HG03175 (cell line): ENCODE measurements at regions not wholly inside any gene's neighbourhood (a gene's known extent, or its start where the extent isn't known, plus 50 kb on each side); places are given as distances from the start of the nearest gene placed in this dataset.
"Not testable (repeated sequence)": the region's sequence is repeated elsewhere in the genome, so short reads cannot be mapped to it uniquely, and the experiment has no call there.

Experiments used
- ATAC-seq: cut with Tn5 transposase; IDR thresholded peaks from one replicate; pipeline ENCODE4 v1.9.1; 2021; ENCODE audit warnings: mild to moderate bottlenecking, moderate library complexity; ENCODE audit not compliant: unreplicated experiment

GRCh38 chr7:67608806-67609205, 612.2 kb downstream of the TYW1 start:
- ATAC-seq: no peak

GRCh38 chr7:67610897-67611296, 614.3 kb downstream of the TYW1 start:
- ATAC-seq: no peak

- ATAC-seq: no peak
These were observed 618.2 kb downstream of the TYW1 start for GRCh38 chr7:67614843-67615242.

DNA sequence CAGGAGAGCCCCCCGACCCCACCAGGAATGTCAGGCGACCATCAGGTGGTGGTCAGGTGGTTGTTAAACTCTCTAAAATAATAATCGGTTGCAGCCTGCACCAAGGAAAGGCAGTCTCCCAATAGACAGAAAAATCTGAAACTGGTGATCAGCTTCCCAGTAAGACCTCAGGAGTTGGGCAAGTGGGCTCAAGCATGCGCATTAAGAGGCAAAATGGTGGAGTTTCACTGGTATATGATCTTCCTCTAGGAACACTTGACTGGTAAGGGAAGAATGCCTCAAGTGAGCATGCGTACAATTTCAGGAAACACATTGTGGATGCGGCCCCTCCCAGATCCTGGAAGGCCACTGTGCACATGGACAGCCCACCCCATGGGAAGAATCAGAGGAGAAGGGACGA, 619.9 kb downstream of the TYW1 start:
- ATAC-seq: no peak

- no peak for ATAC-seq
These were observed 622.0 kb downstream of the TYW1 start for GRCh38 chr7:67618556-67619162.

DNA sequence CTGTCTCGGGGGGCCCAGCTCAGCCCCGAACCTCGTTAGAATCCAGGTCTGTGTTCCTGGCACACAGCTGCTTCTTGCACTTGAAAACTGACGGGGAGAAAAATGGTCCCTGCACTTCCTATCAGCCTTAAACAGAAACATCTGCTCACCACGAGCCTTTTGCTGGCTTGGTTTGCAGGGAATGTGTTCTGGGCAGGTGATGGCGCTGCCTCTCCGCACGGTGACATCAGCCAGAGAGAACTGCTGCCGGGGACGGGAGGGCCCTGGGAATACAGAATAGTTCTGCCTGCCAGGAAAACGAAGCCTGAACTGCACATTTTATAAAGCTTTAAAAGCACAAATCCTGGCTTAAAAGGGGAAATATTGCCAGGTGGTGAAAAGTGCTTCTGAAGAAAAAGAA, 622.5 kb downstream of the TYW1 start:
- ATAC-seq: no peak

GRCh38 chr7:67620216-67620933, 623.7 kb downstream of the TYW1 start:
- ATAC-seq: no peak

DNA sequence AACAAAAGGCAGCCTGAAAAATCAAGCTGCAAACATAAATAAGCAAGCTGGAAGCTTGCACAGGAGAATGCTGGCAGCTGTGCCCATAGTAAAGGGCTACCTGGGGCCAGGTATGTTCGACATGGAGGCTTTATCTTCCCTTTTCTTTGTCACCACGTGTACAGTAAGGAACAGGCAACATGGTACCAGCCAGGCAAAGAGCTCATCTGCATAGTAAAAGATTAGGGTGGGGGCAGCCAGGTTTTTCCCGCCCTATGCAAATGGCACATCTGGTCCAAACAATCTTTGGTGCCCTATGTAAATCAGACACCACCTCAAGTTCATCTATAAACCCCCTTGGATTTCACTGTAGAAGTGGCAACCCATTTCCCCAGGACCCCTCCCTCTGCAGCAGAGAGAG, 625.1 kb downstream of the TYW1 start:
- ATAC-seq: no peak

DNA sequence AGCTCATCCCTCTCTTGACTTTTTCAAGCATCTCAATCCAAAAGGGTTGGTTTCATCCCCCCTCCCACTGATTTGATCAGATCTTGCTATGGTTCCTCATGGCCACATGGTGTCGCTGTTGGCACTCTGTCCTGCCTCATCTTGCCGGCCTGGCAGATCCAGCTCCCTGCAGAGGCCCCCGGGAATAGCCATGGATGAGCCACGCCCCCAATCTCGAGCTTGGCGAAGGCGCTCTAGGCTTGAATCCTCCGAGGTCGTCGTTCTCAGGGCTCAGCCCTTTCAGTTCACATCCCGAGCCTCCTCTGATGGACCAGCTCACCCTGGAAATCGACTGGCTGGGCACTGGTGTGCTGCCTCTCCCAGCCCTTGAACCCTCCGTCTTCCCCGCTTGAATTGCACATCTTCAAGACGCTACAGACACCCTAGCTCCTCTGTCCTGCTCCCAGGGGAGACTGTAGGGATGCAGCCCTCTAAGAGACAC, 628.7 kb downstream of the TYW1 start:
- no peak for ATAC-seq

DNA sequence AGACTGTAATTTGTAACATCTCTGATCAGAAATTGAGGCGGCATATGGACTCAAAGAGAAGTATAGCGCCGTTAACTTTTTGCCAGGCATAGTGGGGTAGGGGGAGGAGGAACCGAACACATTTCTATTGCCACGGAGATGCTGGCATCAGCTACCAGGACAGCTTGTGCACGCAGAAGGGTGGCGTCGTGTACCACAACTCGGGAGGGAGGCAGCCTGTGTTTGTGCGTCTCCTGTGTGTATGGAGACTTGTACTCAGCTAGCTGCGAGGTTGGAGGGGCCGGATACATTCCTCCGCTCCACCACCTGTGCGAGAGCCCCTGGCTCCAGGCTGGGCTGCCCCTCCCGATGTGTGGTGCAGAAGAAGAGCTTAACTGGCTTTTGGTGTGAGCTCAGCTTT, 634.8 kb downstream of the TYW1 start:
- no peak for ATAC-seq

- ATAC-seq: no peak
These were observed 638.6 kb downstream of the TYW1 start for GRCh38 chr7:67635271-67635670.

GRCh38 chr7:67636348-67637022, 639.9 kb downstream of the TYW1 start:
- ATAC-seq: no peak

DNA sequence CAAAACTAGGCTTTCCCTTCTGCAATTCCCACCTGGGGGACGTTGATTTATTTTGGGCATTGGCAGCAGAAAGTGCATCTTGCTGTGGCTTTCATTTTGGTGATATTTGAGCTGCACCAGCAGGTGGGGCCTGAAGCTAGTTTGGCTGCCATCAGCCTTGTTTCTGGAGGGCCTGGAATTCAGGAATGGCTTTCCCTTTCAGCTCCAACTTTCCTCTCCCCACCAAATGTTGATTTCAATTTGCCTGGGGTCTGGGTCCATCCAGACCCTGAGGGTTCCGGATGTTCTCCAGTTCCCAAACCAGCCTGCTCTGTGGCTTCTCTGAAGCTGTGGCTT, 640.4 kb downstream of the TYW1 start:
- ATAC-seq: no peak

DNA sequence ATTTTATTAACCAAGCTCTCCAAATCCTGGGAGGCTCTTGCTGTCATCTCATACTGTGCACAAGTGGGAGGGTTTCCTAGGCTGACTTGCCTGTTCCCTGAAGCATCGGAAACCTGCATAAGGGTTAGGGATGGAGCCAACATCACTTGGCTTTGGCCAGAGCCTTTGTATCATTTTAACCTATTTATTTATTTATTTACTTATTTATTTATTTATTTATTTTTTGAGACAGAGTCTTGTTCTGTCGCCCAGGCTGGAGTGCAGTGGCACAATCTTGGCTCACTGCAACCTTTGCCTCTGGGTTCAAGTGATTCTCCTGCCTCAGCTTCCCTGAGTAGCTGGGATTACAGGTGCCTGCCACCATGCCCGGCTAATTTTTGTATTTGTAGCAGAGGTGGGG, 645.9 kb downstream of the TYW1 start:
- not testable (repeated sequence) for ATAC-seq

DNA sequence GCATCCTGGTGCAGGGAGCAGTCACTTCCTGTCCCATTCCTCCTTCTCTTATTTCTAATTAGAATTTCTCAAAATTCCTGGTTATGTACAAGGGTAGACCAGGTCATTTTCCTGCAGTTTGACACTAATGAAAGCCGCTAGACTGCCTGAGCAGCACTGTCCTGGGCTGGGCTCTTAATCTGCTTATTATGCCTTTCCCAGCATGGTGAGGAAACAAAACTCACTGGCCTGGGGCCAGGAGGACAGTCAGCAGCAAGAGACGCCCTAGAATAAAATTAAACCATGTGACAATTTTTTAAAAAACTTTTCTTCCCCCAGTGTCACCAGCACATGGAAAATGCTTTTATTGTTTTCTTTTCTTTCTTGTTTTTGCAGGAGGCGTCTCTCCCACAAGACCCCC, 647.5 kb downstream of the TYW1 start:
- no peak for ATAC-seq

DNA sequence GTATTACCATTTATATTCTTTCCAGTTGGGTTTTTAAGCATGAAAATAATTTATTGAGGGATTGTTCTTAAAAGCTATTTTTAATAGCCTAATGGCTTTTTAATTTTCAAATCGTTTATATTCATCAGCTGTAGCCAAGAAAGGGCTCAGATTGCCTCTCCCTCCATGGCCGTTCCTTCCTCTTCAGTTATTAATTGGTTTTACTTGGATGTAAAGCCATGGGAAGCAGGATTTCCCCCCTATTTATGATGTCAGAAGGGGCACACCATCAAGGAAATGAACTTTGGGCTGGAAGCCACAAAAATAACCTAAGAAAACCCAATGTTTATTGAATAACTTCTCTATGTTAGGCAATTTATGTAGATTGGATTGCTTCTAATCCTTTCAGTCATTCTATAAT, 656.3 kb downstream of the TYW1 start:
- ATAC-seq: no peak

- ATAC-seq: no peak
These were observed 657.3 kb downstream of the TYW1 start for GRCh38 chr7:67653856-67654454.

- no peak for ATAC-seq
These were observed 658.0 kb downstream of the TYW1 start for GRCh38 chr7:67654642-67655041.

- ATAC-seq: no peak
These were observed 658.5 kb downstream of the TYW1 start for GRCh38 chr7:67655168-67655567.

DNA sequence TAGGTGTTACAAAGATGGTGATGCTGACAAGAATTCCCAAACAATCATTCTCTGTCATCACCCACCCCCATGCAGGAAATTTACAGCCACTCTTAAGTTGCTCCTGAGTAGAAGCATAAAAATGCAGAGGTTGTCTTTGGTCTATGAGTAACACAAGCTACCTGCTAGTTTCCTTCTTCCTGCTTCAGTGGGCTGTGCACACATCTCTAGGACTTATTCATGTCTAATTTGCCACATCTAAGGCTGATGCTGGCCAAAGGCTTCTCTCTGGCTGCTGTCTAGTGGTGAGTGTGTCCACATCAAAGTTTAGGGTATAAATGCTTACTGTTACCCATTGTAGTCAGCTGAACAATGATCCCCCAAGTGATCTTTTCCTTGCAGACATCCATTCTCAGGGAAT, 662.5 kb downstream of the TYW1 start:
- no peak for ATAC-seq

DNA sequence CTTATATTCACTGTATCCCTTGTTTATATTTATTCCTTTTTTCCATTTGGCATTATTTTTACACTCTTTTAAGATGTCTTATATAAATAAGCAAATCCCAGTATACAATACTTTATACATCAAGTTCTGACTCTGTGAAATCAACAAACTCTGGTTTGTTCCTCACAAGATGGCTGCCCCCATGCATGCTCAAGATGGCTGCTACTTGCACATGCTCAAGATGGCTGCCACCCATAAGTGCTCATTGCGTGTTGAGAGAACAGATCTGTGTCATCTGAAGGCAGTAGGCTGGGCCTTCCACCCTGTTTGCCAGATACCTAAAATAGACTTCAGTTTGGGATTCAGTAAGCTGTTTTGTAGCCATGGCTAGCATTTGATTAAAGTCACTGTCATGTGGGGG, 666.2 kb downstream of the TYW1 start:
- no peak for ATAC-seq

DNA sequence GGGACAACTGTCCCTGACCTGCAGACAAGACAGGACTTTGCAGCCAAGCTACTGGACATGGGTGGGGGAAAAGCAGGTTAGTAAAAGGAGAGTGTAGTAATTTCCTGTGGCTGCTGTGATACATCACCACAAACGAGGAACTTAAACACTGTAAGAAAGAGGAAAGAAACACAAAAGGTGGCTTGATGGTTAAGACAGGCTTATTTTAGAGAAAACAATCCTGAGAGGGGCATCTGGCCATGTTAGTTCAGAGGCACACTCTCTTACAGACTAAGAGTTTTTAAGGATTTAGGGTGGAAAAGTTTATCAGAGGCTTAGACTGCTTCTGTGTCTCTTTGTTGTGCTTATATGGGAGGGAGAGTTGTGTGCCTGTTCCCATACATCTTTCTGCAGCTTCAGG, 667.0 kb downstream of the TYW1 start:
- no peak for ATAC-seq
